ENCODE measurements at regions not wholly inside any gene's neighbourhood (a gene's known extent, or its start where the extent isn't known, plus 50 kb on each side); places are given as distances from the start of the nearest gene placed in this dataset.

DNA sequence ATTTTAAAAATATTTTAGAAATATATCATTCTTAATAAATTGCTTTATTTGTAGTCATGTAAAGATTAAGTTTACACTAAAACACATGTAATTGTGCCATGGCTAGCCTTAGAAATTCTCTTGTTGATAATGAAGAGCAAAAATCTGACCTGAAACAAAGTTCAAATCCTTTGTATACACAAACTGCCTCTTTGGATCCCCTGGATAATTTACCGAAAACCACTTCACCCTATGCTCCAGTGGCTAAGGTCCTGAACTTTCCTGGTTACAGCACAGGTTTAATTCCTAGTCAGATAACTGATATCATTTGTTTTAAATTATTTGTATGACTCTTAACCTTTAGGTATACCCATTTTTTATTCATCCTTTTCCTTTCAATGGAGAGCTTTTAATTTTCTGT is 1093.2 kb upstream of the ADGRL4 start:
- ChIA-PET POLR2A (ENCODE audit: partially characterized antibody) (no interaction called here), CTCF (ENCODE audit: partially characterized antibody) (no interaction called here)
- H4K20me1 ChIP-seq (replicated peaks in 1 of 2; ENCODE audit: control insufficient read depth in 1 of 2, insufficient read depth in 2 of 2, low read length in 2 of 2): no peaks in the 10 kb centered on the region
- FAIRE-seq: no peak
- H2BK5ac ChIP-seq (ENCODE audit: low read depth, low read length): no peak overlapping the region
- no peak overlapping the region for H2BK15ac ChIP-seq (ENCODE audit: low read length)
- no peak overlapping the region for H3K23ac ChIP-seq (ENCODE audit: insufficient read length)
- no peak overlapping the region for H3K4ac ChIP-seq (replicated peaks; ENCODE audit: insufficient read length, low read depth, low read length)
- no peak overlapping the region for H4K91ac ChIP-seq (replicated peaks; ENCODE audit: insufficient read length, low read length)
- no peak overlapping the region for H2AK5ac ChIP-seq (ENCODE audit: low read depth, low read length)
- no peak overlapping the region for H2BK12ac ChIP-seq (ENCODE audit: low read depth, low read length)
- no peak overlapping the region for H3K14ac ChIP-seq (ENCODE audit: insufficient read length)
- H4K8ac ChIP-seq (ENCODE audit: extremely low read depth, insufficient read depth, low read length): no peak overlapping the region
- H3K36me3 ChIP-seq (ENCODE audit: control insufficient read depth in 2 of 4, insufficient read depth in 4 of 4, low read length in 3 of 4): no peaks in the 10 kb centered on the region
- no peak overlapping the region for H3K18ac ChIP-seq (ENCODE audit: extremely low read depth, low read length)
- H3K9me3 ChIP-seq (ENCODE audit: insufficient read depth in 2 of 2, low read depth in 1 of 2, low read length in 1 of 2): peaks cover 6% of the 10 kb centered on the region in 2 experiments; a peak in 3 of 4 replicates
- H3K4me2 ChIP-seq (ENCODE audit: insufficient read depth in 1 of 2, low read depth in 2 of 2, low read length in 2 of 2): no peak overlapping the region
- H3K23me2 ChIP-seq (ENCODE audit: low read depth, low read length): no peaks in the 10 kb centered on the region
- WGBS, 2 experiments (ENCODE audit: extremely low coverage in 1 of 2, insufficient coverage in 1 of 2, insufficient read length in 1 of 2, insufficient replicate concordance in 2 of 2, low coverage in 1 of 2, low lambda C conversion rate in 2 of 2, missing lambda C conversion rate in 1 of 2): 91% methylated on average over 1 of the region's 1 CpG; no CpG with 5 or more reads in 1 of the 2 experiments
- no peaks in the 10 kb centered on the region for H3K79me1 ChIP-seq (ENCODE audit: low read depth, low read length)
- H2BK120ac ChIP-seq (replicated peaks; ENCODE audit: low read depth, low read length): no peak overlapping the region
- H3K56ac ChIP-seq (replicated peaks; ENCODE audit: insufficient read length, low read depth, low read length): no peak overlapping the region
- DNase-seq (ENCODE audit: low read depth in 1 of 2, low spot score in 2 of 2): no peak
- H3K79me2 ChIP-seq (ENCODE audit: control insufficient read depth in 1 of 2, insufficient read depth in 2 of 2, low read length in 2 of 2): no peaks in the 10 kb centered on the region
- H3K9ac ChIP-seq (replicated peaks in 1 of 4; ENCODE audit: extremely low read depth in 1 of 4, low read depth in 3 of 4, low read length in 3 of 4): no peak overlapping the region
- H3K27ac ChIP-seq (ENCODE audit: low read depth, low read length): no peak overlapping the region
- H3K27me3 ChIP-seq (replicated peaks in 1 of 4; ENCODE audit: control insufficient read depth in 3 of 4, extremely low read depth in 1 of 4, insufficient read depth in 3 of 4, low read length in 3 of 4): no peaks in the 10 kb centered on the region
- no peak overlapping the region for H4K5ac ChIP-seq (ENCODE audit: insufficient read length, low read depth, low read length)
- no peak overlapping the region for H2BK20ac ChIP-seq (ENCODE audit: low read length)
- TF ChIP-seq JUN (IDR thresholded peaks at IDR 0.05; ENCODE audit: low read depth, low read length) (no peak), KDM1A (IDR thresholded peaks at IDR 0.05; ENCODE audit: borderline replicate concordance, low read length) (no peak), POLR2AphosphoS5 (IDR thresholded peaks at IDR 0.05; ENCODE audit: low read depth, low read length) (no peak)
- no peak overlapping the region for H3K4me3 ChIP-seq (ENCODE audit: extremely low read depth in 1 of 4, insufficient read depth in 2 of 4, low read depth in 3 of 4, low read length in 4 of 4)
- no peak overlapping the region for H2AFZ ChIP-seq (ENCODE audit: low read length)
- H3K4me1 ChIP-seq (replicated peaks in 1 of 4; ENCODE audit: control insufficient read depth in 3 of 4, insufficient read depth in 4 of 4, low read length in 3 of 4): no peaks in the 10 kb centered on the region

Measured in H1 (cell line).